Neural cell (in vitro differentiated cells): ENCODE measurements at regions not wholly inside any gene's neighbourhood (a gene's known extent, or its start where the extent isn't known, plus 50 kb on each side); places are given as distances from the start of the nearest gene placed in this dataset.

Experiments used
- H2AFZ ChIP-seq: fragments of 200-600, 300-800 bp; sonication (generic), shearing (Covaris generic); 2 replicates; pipeline ENCODE4 v1.6.0; 2014; ENCODE audit warnings: low read depth, mild to moderate bottlenecking, antibody characterized with exemption, low read length, moderate library complexity
- H3F3A ChIP-seq: fragments of 200-600 bp; shearing (Covaris generic); 2 replicates; pipeline ENCODE4 v1.6.1; 2016; ENCODE audit warnings: mild to moderate bottlenecking, moderate library complexity, mixed read lengths, antibody characterized with exemption, low read length; ENCODE audit not compliant: insufficient read depth, poor library complexity, severe bottlenecking
- H3K27ac ChIP-seq: fragments of 200-600, 300-800 bp; sonication (generic), shearing (Covaris generic); 2 replicates; pipeline ENCODE4 v1.5.1; 2014; ENCODE audit warnings: mild to moderate bottlenecking, low read length, moderate library complexity
- H3K27me3 ChIP-seq: fragments of 300-800, 200-600 bp; sonication (generic), shearing (Covaris generic); 2 replicates; pipeline ENCODE4 v1.6.0; 2014; ENCODE audit warnings: mild to moderate bottlenecking, low read depth, low read length, moderate library complexity; ENCODE audit not compliant: insufficient read depth
- H3K36me3 ChIP-seq: fragments of 300-800, 200-600 bp; sonication (generic), shearing (Covaris generic); 2 replicates; pipeline ENCODE4 v1.5.1; 2014; ENCODE audit warnings: mild to moderate bottlenecking, antibody characterized with exemption, low read length, moderate library complexity; ENCODE audit not compliant: insufficient read depth
- H3K4me2 ChIP-seq: fragments of 300-800, 200-600 bp; sonication (generic), shearing (Covaris generic); 2 replicates; pipeline ENCODE4 v1.6.0; 2014; ENCODE audit warnings: mild to moderate bottlenecking, low read length
- H3K4me3 ChIP-seq: fragments of 300-800, 200-600 bp; sonication (generic), shearing (Covaris generic); 2 replicates; pipeline ENCODE4 v1.5.1; 2014; ENCODE audit warnings: mild to moderate bottlenecking, low read length, moderate library complexity
- H3K79me2 ChIP-seq: fragments of 200-600 bp; shearing (Covaris generic); replicated peaks from 2 replicates; pipeline ENCODE4 v1.6.0; 2014; ENCODE audit warnings: mild to moderate bottlenecking, low read length, moderate library complexity; ENCODE audit not compliant: insufficient read depth
- H3K9ac ChIP-seq: fragments of 300-800, 200-600 bp; sonication (generic), shearing (Covaris generic); 2 replicates; pipeline ENCODE4 v1.6.1; 2016; ENCODE audit warnings: mild to moderate bottlenecking, low read length, mixed read lengths
- H3K9me2 ChIP-seq: fragments of 200-600 bp; shearing (Covaris generic); 2 replicates; pipeline ENCODE4 v1.6.1; 2016; ENCODE audit warnings: mild to moderate bottlenecking, low read length, mixed read lengths; ENCODE audit not compliant: insufficient read depth
- H3K9me3 ChIP-seq: fragments of 200-600, 300-800 bp; sonication (generic), shearing (Covaris generic); 2 replicates; pipeline ENCODE4 v1.6.1; 2016; ENCODE audit warnings: mild to moderate bottlenecking, mixed run types, low read length, moderate library complexity, mixed read lengths
- H4K20me1 ChIP-seq: fragments of 200-600 bp; shearing (Covaris generic); 2 replicates; pipeline ENCODE4 v1.6.1; 2016; ENCODE audit warnings: mild to moderate bottlenecking, mixed run types; ENCODE audit not compliant: insufficient read depth
- EP300 ChIP-seq: fragments of 450-650 bp; conservative IDR thresholded peaks from 2 replicates; pipeline ENCODE4 v1.6.1; 2014; ENCODE audit warnings: antibody characterized with exemption, mild to moderate bottlenecking, moderate library complexity; ENCODE audit not compliant: poor library complexity, severe bottlenecking
- EZH2 ChIP-seq: fragments of 200-600, 300-800 bp; shearing (Covaris generic), sonication (generic); IDR thresholded peaks from 2 replicates; pipeline ENCODE4 v1.6.1; 2014; ENCODE audit warnings: antibody characterized with exemption, low read length, borderline replicate concordance, mild to moderate bottlenecking; ENCODE audit not compliant: insufficient read depth, poor library complexity, severe bottlenecking
- MXI1 ChIP-seq: fragments of 450-650 bp; conservative IDR thresholded peaks from 2 replicates; pipeline ENCODE4 v1.6.1; 2014; ENCODE audit warnings: antibody characterized with exemption, mild to moderate bottlenecking; ENCODE audit not compliant: poor library complexity, severe bottlenecking
- POLR2AphosphoS5 ChIP-seq: IDR thresholded peaks from 2 replicates; pipeline ENCODE4 v1.6.1; 2012
- RAD21 ChIP-seq: fragments of 450-650 bp; conservative IDR thresholded peaks from 2 replicates; pipeline ENCODE4 v1.6.1; 2014; ENCODE audit warnings: antibody characterized with exemption, mild to moderate bottlenecking, moderate library complexity
- SMC3 ChIP-seq: fragments of 450-650 bp; conservative IDR thresholded peaks from 2 replicates; pipeline ENCODE4 v1.6.1; 2014; ENCODE audit warnings: antibody characterized with exemption, mild to moderate bottlenecking, moderate library complexity; ENCODE audit not compliant: poor library complexity
- TAF1 ChIP-seq: IDR thresholded peaks from 2 replicates; pipeline ENCODE4 v1.6.1; 2012; ENCODE audit warnings: low read depth
- TF ChIP-seq, protein P1 (sequence below): IDR thresholded peaks from 2 replicates; pipeline ENCODE4 v1.6.1; 2012; ENCODE audit warnings: borderline replicate concordance
- TF ChIP-seq, protein P2 (sequence below): fragments of 450-650 bp; IDR thresholded peaks from 2 replicates; pipeline ENCODE4 v1.5.1; 2014; ENCODE audit warnings: antibody characterized with exemption, mild to moderate bottlenecking, moderate library complexity; ENCODE audit not compliant: poor library complexity, severe bottlenecking

DNA sequence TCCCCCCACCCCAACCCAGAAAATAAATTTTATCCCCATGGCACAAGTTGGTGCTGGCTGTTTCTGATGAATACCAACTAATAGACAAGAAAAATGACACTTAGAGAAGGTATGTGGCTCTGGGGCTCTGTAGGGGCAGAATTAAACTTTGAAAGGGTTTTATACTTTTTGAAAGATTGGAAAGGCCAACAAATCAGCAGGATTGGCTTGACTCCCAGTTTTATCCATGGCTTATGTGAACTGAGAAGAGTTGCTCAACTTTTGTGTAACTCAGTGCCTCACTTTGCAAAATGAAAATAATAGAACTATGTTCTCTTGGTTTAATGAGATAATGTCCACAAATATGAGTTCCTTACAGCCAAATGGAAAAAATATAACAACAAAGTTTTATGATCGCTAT, 288.9 kb upstream of the KIF2A start:
- TF ChIP-seq EZH2, result no peak
- no peak for TF ChIP-seq MXI1
- TF ChIP-seq TAF1, result no peak
- TF ChIP-seq RAD21, result no peak
- no peak for TF ChIP-seq POLR2AphosphoS5
- TF ChIP-seq, protein P1, sequence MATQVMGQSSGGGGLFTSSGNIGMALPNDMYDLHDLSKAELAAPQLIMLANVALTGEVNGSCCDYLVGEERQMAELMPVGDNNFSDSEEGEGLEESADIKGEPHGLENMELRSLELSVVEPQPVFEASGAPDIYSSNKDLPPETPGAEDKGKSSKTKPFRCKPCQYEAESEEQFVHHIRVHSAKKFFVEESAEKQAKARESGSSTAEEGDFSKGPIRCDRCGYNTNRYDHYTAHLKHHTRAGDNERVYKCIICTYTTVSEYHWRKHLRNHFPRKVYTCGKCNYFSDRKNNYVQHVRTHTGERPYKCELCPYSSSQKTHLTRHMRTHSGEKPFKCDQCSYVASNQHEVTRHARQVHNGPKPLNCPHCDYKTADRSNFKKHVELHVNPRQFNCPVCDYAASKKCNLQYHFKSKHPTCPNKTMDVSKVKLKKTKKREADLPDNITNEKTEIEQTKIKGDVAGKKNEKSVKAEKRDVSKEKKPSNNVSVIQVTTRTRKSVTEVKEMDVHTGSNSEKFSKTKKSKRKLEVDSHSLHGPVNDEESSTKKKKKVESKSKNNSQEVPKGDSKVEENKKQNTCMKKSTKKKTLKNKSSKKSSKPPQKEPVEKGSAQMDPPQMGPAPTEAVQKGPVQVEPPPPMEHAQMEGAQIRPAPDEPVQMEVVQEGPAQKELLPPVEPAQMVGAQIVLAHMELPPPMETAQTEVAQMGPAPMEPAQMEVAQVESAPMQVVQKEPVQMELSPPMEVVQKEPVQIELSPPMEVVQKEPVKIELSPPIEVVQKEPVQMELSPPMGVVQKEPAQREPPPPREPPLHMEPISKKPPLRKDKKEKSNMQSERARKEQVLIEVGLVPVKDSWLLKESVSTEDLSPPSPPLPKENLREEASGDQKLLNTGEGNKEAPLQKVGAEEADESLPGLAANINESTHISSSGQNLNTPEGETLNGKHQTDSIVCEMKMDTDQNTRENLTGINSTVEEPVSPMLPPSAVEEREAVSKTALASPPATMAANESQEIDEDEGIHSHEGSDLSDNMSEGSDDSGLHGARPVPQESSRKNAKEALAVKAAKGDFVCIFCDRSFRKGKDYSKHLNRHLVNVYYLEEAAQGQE, result no peak
- no peak for TF ChIP-seq SMC3
- TF ChIP-seq EP300, result no peak
- TF ChIP-seq, protein P2, sequence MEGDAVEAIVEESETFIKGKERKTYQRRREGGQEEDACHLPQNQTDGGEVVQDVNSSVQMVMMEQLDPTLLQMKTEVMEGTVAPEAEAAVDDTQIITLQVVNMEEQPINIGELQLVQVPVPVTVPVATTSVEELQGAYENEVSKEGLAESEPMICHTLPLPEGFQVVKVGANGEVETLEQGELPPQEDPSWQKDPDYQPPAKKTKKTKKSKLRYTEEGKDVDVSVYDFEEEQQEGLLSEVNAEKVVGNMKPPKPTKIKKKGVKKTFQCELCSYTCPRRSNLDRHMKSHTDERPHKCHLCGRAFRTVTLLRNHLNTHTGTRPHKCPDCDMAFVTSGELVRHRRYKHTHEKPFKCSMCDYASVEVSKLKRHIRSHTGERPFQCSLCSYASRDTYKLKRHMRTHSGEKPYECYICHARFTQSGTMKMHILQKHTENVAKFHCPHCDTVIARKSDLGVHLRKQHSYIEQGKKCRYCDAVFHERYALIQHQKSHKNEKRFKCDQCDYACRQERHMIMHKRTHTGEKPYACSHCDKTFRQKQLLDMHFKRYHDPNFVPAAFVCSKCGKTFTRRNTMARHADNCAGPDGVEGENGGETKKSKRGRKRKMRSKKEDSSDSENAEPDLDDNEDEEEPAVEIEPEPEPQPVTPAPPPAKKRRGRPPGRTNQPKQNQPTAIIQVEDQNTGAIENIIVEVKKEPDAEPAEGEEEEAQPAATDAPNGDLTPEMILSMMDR, result no peak

DNA sequence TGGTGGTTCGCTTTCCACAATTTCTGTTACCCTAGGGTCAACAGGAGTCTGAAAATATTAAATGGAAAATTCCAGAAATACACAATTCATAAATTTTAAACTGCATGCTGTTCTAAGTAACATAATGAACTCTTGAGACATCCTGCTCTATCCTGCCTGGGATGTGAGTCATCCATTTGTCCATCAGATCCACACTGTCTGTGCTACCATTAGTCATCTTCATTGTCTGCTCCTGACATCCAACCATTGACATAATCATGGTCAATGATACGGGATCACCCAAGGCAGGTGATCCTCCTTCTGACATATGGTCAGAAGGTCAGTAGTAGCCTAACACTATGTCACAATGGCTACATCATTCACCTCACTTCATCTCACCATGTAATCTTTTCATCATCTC, 276.7 kb upstream of the KIF2A start:
- Histone ChIP-seq H3K27ac (no peak overlapping the region), H3K36me3 (no peaks in the 10 kb centered on the region), H3K9me3 (no peaks in the 10 kb centered on the region), H3F3A (no peaks in the 10 kb centered on the region), H2AFZ (no peak overlapping the region), H4K20me1 (no peaks in the 10 kb centered on the region), H3K27me3 (no peaks in the 10 kb centered on the region), H3K4me3 (no peak overlapping the region), H3K79me2 (no peaks in the 10 kb centered on the region), H3K4me2 (no peak overlapping the region), H3K9ac (no peak overlapping the region), H3K9me2 (no peaks in the 10 kb centered on the region)
- TF ChIP-seq EZH2 (no peak), SMC3 (no peak), RAD21 (no peak), POLR2AphosphoS5 (no peak), MXI1 (no peak), EP300 (no peak), TAF1 (no peak)
- TF ChIP-seq, protein P2, result no peak
- TF ChIP-seq, protein P1, result no peak

More for the DNA sequence above, 288.9 kb upstream of the KIF2A start:
- Histone ChIP-seq H3K9ac (no peak overlapping the region), H3F3A (no peaks in the 10 kb centered on the region), H3K36me3 (no peaks in the 10 kb centered on the region), H3K4me3 (no peak overlapping the region), H2AFZ (no peak overlapping the region), H4K20me1 (no peaks in the 10 kb centered on the region), H3K9me3 (no peaks in the 10 kb centered on the region), H3K27me3 (no peaks in the 10 kb centered on the region), H3K4me2 (no peak overlapping the region), H3K9me2 (no peaks in the 10 kb centered on the region), H3K79me2 (no peaks in the 10 kb centered on the region), H3K27ac (no peak overlapping the region)
